HCT116 (cell line): ENCODE measurements at regions not wholly inside any gene's neighbourhood (a gene's known extent, or its start where the extent isn't known, plus 50 kb on each side); places are given as distances from the start of the nearest gene placed in this dataset.
A peak's percentile ranks its signal among the peaks of the same experiment; 100 is the strongest.

Experiments
- ATAC-seq: fragments of 200-7000 bp; cut with Tn5 transposase; 2 replicates; pipeline ENCODE4 v1.9.1; 2020; ENCODE audit warnings: mild to moderate bottlenecking, moderate library complexity
- BruUV-seq: library from RNA; stranded (reverse); fragments of 400-500 nt; replicated peaks from 2 replicates; lab custom pipeline; 2021; lab: Mats Ljungman, UMichigan
- CTCF ChIA-PET: fragments of 300-600 bp; sonication (Branson Sonifier 250); formaldehyde crosslinking; loops from one replicate; lab custom pipeline; 2021; ENCODE audit warnings: antibody characterized with exemption; lab: Charles Lee
- POLR2A ChIA-PET: fragments of 300-600, 350-600 bp; sonication (Branson Sonifier 250); formaldehyde crosslinking; loops from one replicate; lab custom pipeline; 2021; ENCODE audit warnings: antibody characterized with exemption; lab: Charles Lee
- RAD21 ChIA-PET, 2 experiments: fragments of 300-600 bp; sonication (Branson Sonifier 250); formaldehyde crosslinking; loops; one replicate each; lab custom pipeline; 2023; ENCODE audit warnings: low total read pairs in 2 of 2; ENCODE audit not compliant: uncharacterized antibody in 2 of 2, unreplicated experiment in 2 of 2, low non-redundant PET in 1 of 2; lab: Charles Lee
- DNase-seq: peaks from one replicate; pipeline ENCODE4 v3.0.0-alpha.2; 2010; ENCODE audit warnings: low read depth, low spot score
- H2AFZ ChIP-seq: fragments of 200-600 bp; shearing (Covaris generic), sonication (generic); 2 replicates; pipeline ENCODE4 v1.6.1; 2017; ENCODE audit warnings: low read depth, mixed run types, mixed read lengths, antibody characterized with exemption, low read length; ENCODE audit not compliant: poor library complexity, severe bottlenecking
- H3K27ac ChIP-seq: 2 replicates; pipeline ENCODE4 v1.5.1; 2012; ENCODE audit warnings: low read depth, low read length
- H3K27me3 ChIP-seq: fragments of 200-600 bp; sonication (generic); 2 replicates; pipeline ENCODE4 v1.6.1; 2016; ENCODE audit warnings: mixed run types, low read length, mixed read lengths; ENCODE audit not compliant: insufficient read depth
- H3K36me3 ChIP-seq, 2 experiments: fragments of 200-500 bp in 1 of 2; fragments of 200-600 bp in 1 of 2; sonication (Bioruptor generic) in 1 of 2; sonication (generic) in 1 of 2; 2 replicates each; pipeline versions ENCODE4 v1.5.1 to v1.6.1; 2014 to 2016; ENCODE audit warnings: low read length in 2 of 2, inconsistent platforms in 1 of 2, mixed read lengths in 1 of 2, mixed run types in 1 of 2; ENCODE audit not compliant: insufficient read depth in 2 of 2, control insufficient read depth in 1 of 2
- H3K4me1 ChIP-seq, 2 experiments: fragments of 200-600 bp in 1 of 2; sonication (generic) in 1 of 2; 2 replicates each; pipeline versions ENCODE4 v1.5.1 to v1.6.1; 2012 to 2017; ENCODE audit warnings: low read length in 2 of 2, inconsistent platforms in 1 of 2, mild to moderate bottlenecking in 1 of 2, mixed read lengths in 1 of 2, mixed run types in 1 of 2, moderate library complexity in 1 of 2; ENCODE audit not compliant: insufficient read depth in 2 of 2, control insufficient read depth in 1 of 2
- H3K4me2 ChIP-seq: fragments of 200-600 bp; sonication (generic); 2 replicates; pipeline ENCODE4 v1.6.1; 2017; ENCODE audit warnings: mixed run types, low read length, mixed read lengths
- H3K4me3 ChIP-seq, 2 experiments: fragments of 200-600 bp in 1 of 2; sonication (generic) in 1 of 2; replicated peaks in 1 of 2; 2 replicates each; pipeline ENCODE4 v1.5.1; 2011 to 2016; ENCODE audit warnings: low read length in 2 of 2, control low read depth in 1 of 2, low read depth in 1 of 2, mild to moderate bottlenecking in 1 of 2, mixed read lengths in 1 of 2, mixed run types in 1 of 2
- H3K79me2 ChIP-seq: fragments of 200-600 bp; sonication (generic); 2 replicates; pipeline ENCODE4 v1.6.1; 2017; ENCODE audit warnings: mild to moderate bottlenecking, mixed run types, low read length, moderate library complexity, mixed read lengths; ENCODE audit not compliant: insufficient read depth
- H3K9ac ChIP-seq: fragments of 200-600 bp; sonication (generic); 2 replicates; pipeline ENCODE4 v1.6.1; 2016; ENCODE audit warnings: low read length, mixed read lengths
- H3K9me2 ChIP-seq: fragments of 200-600 bp; sonication (generic), shearing (Covaris generic); 2 replicates; pipeline ENCODE4 v1.6.1; 2017; ENCODE audit warnings: mixed run types, mild to moderate bottlenecking, moderate library complexity; ENCODE audit not compliant: insufficient read depth
- H3K9me3 ChIP-seq, 2 experiments: fragments of 200-500 bp in 1 of 2; fragments of 200-600 bp in 1 of 2; sonication (Bioruptor generic) in 1 of 2; sonication (generic) in 1 of 2; 2 replicates each; pipeline ENCODE4 v1.6.1; 2014 to 2017; ENCODE audit warnings: low read length in 2 of 2, mixed read lengths in 2 of 2, inconsistent platforms in 1 of 2, low read depth in 1 of 2, mild to moderate bottlenecking in 1 of 2, mixed run types in 1 of 2, moderate library complexity in 1 of 2; ENCODE audit not compliant: control insufficient read depth in 1 of 2, insufficient read depth in 1 of 2
- H4K20me1 ChIP-seq: fragments of 200-600 bp; sonication (generic), shearing (Covaris generic); 2 replicates; pipeline ENCODE4 v1.6.1; 2017; ENCODE audit warnings: mixed run types, mild to moderate bottlenecking, moderate library complexity; ENCODE audit not compliant: insufficient read depth
- ATF3 ChIP-seq: IDR thresholded peaks from 2 replicates; pipeline ENCODE4 v1.6.1; 2012
- CBX3 ChIP-seq: IDR thresholded peaks from 2 replicates; pipeline ENCODE4 v1.6.1; 2012; ENCODE audit warnings: low read depth
- CEBPB ChIP-seq: IDR thresholded peaks from 2 replicates; pipeline ENCODE4 v1.6.1; 2012; ENCODE audit warnings: low read depth
- CTCF ChIP-seq, 3 experiments: fragments of 200-600 bp in 1 of 3; sonication (generic) in 1 of 3; IDR thresholded peaks in 2 of 3; conservative IDR thresholded peaks in 1 of 3; 2 replicates each; pipeline ENCODE4 v1.5.1; 2012 to 2017; ENCODE audit warnings: low read depth in 2 of 3, low read length in 2 of 3, antibody characterized with exemption in 1 of 3, borderline replicate concordance in 1 of 3, control low read depth in 1 of 3, mild to moderate bottlenecking in 1 of 3, mixed read lengths in 1 of 3, mixed run types in 1 of 3, moderate library complexity in 1 of 3; ENCODE audit not compliant: insufficient read depth in 1 of 3
- ELF1 ChIP-seq: IDR thresholded peaks from 2 replicates; pipeline ENCODE4 v1.6.1; 2012; ENCODE audit warnings: low read depth, borderline replicate concordance
- EZH2phosphoT487 ChIP-seq: fragments of 200-600 bp; IDR thresholded peaks from 2 replicates; pipeline ENCODE4 v1.6.1; 2018; ENCODE audit warnings: antibody characterized with exemption, borderline replicate concordance
- FOSL1 ChIP-seq: IDR thresholded peaks from 2 replicates; pipeline ENCODE4 v1.6.1; 2012; ENCODE audit warnings: low read depth
- JUND ChIP-seq: IDR thresholded peaks from 2 replicates; pipeline ENCODE4 v1.6.1; 2012
- POLR2A ChIP-seq: IDR thresholded peaks from 2 replicates; pipeline ENCODE4 v1.7.0; 2011; ENCODE audit warnings: borderline replicate concordance; ENCODE audit not compliant: insufficient read depth, insufficient read length; ENCODE audit errors: extremely low read depth
- POLR2AphosphoS5 ChIP-seq: IDR thresholded peaks from 2 replicates; pipeline ENCODE4 v1.6.1; 2011; ENCODE audit warnings: mild to moderate bottlenecking, low read depth, low read length, moderate library complexity
- SP1 ChIP-seq: IDR thresholded peaks from 2 replicates; pipeline ENCODE4 v1.6.1; 2012; ENCODE audit warnings: low read depth
- SRF ChIP-seq: IDR thresholded peaks from 2 replicates; pipeline ENCODE4 v1.6.1; 2012; ENCODE audit warnings: low read depth
- TCF7L2 ChIP-seq: IDR thresholded peaks from 2 replicates; pipeline ENCODE4 v1.7.0; 2011; ENCODE audit warnings: borderline replicate concordance, inconsistent platforms; ENCODE audit not compliant: insufficient read depth, insufficient read length; ENCODE audit errors: extremely low read depth
- YY1 ChIP-seq: IDR thresholded peaks from 2 replicates; pipeline ENCODE4 v1.6.1; 2011; ENCODE audit warnings: low read length, low read depth, moderate library complexity, mild to moderate bottlenecking; ENCODE audit not compliant: insufficient replicate concordance; ENCODE audit errors: extremely low read depth
- ZBTB33 ChIP-seq: IDR thresholded peaks from 2 replicates; pipeline ENCODE4 v1.6.1; 2011; ENCODE audit warnings: mild to moderate bottlenecking, low read length, moderate library complexity; ENCODE audit not compliant: insufficient replicate concordance; ENCODE audit errors: extremely low read depth
- ZFX ChIP-seq: fragments of 450-650 bp; IDR thresholded peaks from 2 replicates; pipeline ENCODE4 v1.6.1; 2017
- ZNF274 ChIP-seq: fragments of 200-500 bp; sonication (Bioruptor generic); IDR thresholded peaks from 2 replicates; pipeline ENCODE4 v1.6.1; 2014; ENCODE audit warnings: mild to moderate bottlenecking, low read depth, low read length, inconsistent platforms
- intact Hi-C: fragments of 100-400 bp; cut with micrococcal nuclease; formaldehyde crosslinking; loops from 2 replicates; pipeline ENCODE4 v1.10.0; 2022

GRCh38 chr2:61770746-61771145 lies 83.1 kb downstream of the FAM161A start:
- no peak for TF ChIP-seq POLR2AphosphoS5
- no peak for TF ChIP-seq EZH2phosphoT487
- TF ChIP-seq ELF1, result no peak
- no peak for TF ChIP-seq TCF7L2
- TF ChIP-seq FOSL1, result 0 out of 2 replicates have a peak, but pooled peaks have one; percentile 7
- no peak for TF ChIP-seq YY1
- TF ChIP-seq JUND, result peak; percentile 35; the same call in 1 of the 2 replicates
- TF ChIP-seq CBX3, result no peak
- peak; percentile 60; the same call in 1 of the 2 replicates for TF ChIP-seq SP1
- TF ChIP-seq ZFX, result no peak
- TF ChIP-seq POLR2A, result no peak
- no peak for TF ChIP-seq ATF3
- peak; percentile 40 for DNase-seq
- no peaks in the 10 kb centered on the region for H3K36me3 ChIP-seq
- ChIA-PET POLR2A (no interaction called here), RAD21 (no interaction called here), CTCF (no interaction called here)
- BruUV-seq, result no TSS peak
- no peaks in the 10 kb centered on the region for H3K79me2 ChIP-seq
- intact Hi-C loops, result no loop called here
- peak overlapping the region; percentile 33; the same call in 1 of the 2 replicates for H3K27ac ChIP-seq
- peaks cover 6 to 23% of the 10 kb centered on the region in 2 experiments for H3K4me1 ChIP-seq
- H3K4me3 ChIP-seq, result peak overlapping the region in 1 of 2 experiments; percentile 40; a peak in 2 of 4 replicates
- peak overlapping the region; percentile 80 for H2AFZ ChIP-seq
- H4K20me1 ChIP-seq, result no peaks in the 10 kb centered on the region
- H3K27me3 ChIP-seq, result no peaks in the 10 kb centered on the region
- H3K9ac ChIP-seq, result peak overlapping the region; percentile 57
- H3K9me2 ChIP-seq, result no peaks in the 10 kb centered on the region
- ATAC-seq, result peak; percentile 88
- no peaks in the 10 kb centered on the region for H3K9me3 ChIP-seq
- peak overlapping the region; percentile 71 for H3K4me2 ChIP-seq

GRCh38 chr2:61770298-61770697 lies 83.6 kb downstream of the FAM161A start:
- H3K9ac ChIP-seq, result peak overlapping the region; percentile 57
- H3K4me1 ChIP-seq, result peaks cover 6 to 23% of the 10 kb centered on the region in 2 experiments
- H2AFZ ChIP-seq, result peak overlapping the region; percentile 80
- no peaks in the 10 kb centered on the region for H3K79me2 ChIP-seq
- BruUV-seq, result no TSS peak
- ChIA-PET RAD21 (no interaction called here), POLR2A (no interaction called here), CTCF (no interaction called here)
- intact Hi-C loops, result no loop called here
- H3K9me2 ChIP-seq, result no peaks in the 10 kb centered on the region
- no peaks in the 10 kb centered on the region for H3K9me3 ChIP-seq
- peak overlapping the region in 1 of 2 experiments; percentile 40; a peak in 2 of 4 replicates for H3K4me3 ChIP-seq
- H3K4me2 ChIP-seq, result peak overlapping the region; percentile 71
- ATAC-seq, result peak; percentile 48
- no peaks in the 10 kb centered on the region for H3K27me3 ChIP-seq
- DNase-seq, result no peak
- no peaks in the 10 kb centered on the region for H3K36me3 ChIP-seq
- peak overlapping the region; percentile 33; the same call in 1 of the 2 replicates for H3K27ac ChIP-seq
- no peaks in the 10 kb centered on the region for H4K20me1 ChIP-seq
- TF ChIP-seq ZFX (no peak), CTCF (IDR thresholded peaks at IDR 0.05 in 2 of 3, conservative IDR thresholded peaks at IDR 0.05 in 1 of 3; ENCODE audit: borderline replicate concordance in 1 of 3, insufficient read depth in 1 of 3, low read depth in 2 of 3, low read length in 2 of 3) (no peak), ZBTB33 (no peak), SRF (no peak), POLR2A (no peak), JUND (no peak), ZNF274 (no peak), SP1 (no peak), ELF1 (no peak), CEBPB (no peak)
